Peyer's patch (tissue), 4 donors: ENCODE measurements at regions not wholly inside any gene's neighbourhood (a gene's known extent, or its start where the extent isn't known, plus 50 kb on each side); places are given as distances from the start of the nearest gene placed in this dataset.

ENCODE experiments used
- CTCF ChIP-seq, 6 experiments: fragments of 450-650 bp in 4 of 6; fragments of 200-600 bp in 2 of 6; sonication (generic) in 1 of 6; IDR thresholded peaks; one replicate each; pipeline ENCODE4 v1.5.1; 2017 to 2019; ENCODE audit warnings: antibody characterized with exemption in 6 of 6, mild to moderate bottlenecking in 3 of 6, moderate library complexity in 1 of 6
- POLR2A ChIP-seq, 2 donors: fragments of 450-650 bp; IDR thresholded peaks; one replicate each; pipeline ENCODE4 v1.5.1; 2017; ENCODE audit warnings: antibody characterized with exemption in 2 of 2, mild to moderate bottlenecking in 2 of 2, moderate library complexity in 2 of 2

GRCh38 chr6:2514965-2515543 lies 235.7 kb downstream of the MYLK4 start:
- no peak for TF ChIP-seq POLR2A (IDR thresholded peaks at IDR 0.05)
- TF ChIP-seq CTCF (IDR thresholded peaks at IDR 0.05), result no peak
